Coronary artery (tissue), 2 donors: ENCODE measurements at regions not wholly inside any gene's neighbourhood (a gene's known extent, or its start where the extent isn't known, plus 50 kb on each side); places are given as distances from the start of the nearest gene placed in this dataset.
"Not testable (repeated sequence)": the region's sequence is repeated elsewhere in the genome, so short reads cannot be mapped to it uniquely, and the experiment has no call there.

Experiments used
- DNase-seq: peaks from one replicate; pipeline ENCODE4 v3.0.0-alpha.2; 2017; ENCODE audit warnings: low spot score
- H3K27ac ChIP-seq, 2 donors: fragments of 200-600 bp; sonication (generic); one replicate each; pipeline ENCODE4 v1.5.1; 2016 to 2019
- H3K4me3 ChIP-seq: fragments of 200-600 bp; sonication (generic); 2 replicates; pipeline ENCODE4 v1.5.1; 2016; ENCODE audit warnings: mild to moderate bottlenecking, moderate library complexity
- TF ChIP-seq, protein P1 (sequence below): fragments of 200-600 bp; sonication (generic); IDR thresholded peaks from one replicate; pipeline ENCODE4 v1.5.1; 2019; ENCODE audit warnings: antibody characterized with exemption

DNA sequence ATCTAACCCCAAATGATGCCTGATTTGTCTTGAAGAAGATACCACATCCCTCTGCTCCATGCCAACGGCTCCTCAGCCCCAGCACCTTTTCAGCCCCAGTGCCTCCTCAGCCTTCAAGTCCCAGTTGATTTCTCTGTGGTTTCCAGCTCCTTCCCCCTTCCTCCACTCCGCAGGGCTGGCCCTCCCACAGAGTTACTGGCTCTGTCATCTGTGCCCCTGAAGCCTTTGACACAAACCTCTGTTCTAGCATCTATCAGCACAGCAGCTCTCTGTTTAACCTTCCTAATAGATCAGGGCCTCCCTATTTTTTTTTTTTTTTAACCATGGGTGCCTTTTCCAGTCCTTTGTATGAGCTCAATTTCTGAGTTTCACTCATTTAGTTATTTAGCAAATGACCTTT lies 201.3 kb upstream of the CXCR4 start:
- TF ChIP-seq, protein P1, sequence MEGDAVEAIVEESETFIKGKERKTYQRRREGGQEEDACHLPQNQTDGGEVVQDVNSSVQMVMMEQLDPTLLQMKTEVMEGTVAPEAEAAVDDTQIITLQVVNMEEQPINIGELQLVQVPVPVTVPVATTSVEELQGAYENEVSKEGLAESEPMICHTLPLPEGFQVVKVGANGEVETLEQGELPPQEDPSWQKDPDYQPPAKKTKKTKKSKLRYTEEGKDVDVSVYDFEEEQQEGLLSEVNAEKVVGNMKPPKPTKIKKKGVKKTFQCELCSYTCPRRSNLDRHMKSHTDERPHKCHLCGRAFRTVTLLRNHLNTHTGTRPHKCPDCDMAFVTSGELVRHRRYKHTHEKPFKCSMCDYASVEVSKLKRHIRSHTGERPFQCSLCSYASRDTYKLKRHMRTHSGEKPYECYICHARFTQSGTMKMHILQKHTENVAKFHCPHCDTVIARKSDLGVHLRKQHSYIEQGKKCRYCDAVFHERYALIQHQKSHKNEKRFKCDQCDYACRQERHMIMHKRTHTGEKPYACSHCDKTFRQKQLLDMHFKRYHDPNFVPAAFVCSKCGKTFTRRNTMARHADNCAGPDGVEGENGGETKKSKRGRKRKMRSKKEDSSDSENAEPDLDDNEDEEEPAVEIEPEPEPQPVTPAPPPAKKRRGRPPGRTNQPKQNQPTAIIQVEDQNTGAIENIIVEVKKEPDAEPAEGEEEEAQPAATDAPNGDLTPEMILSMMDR = no peak
- H3K27ac ChIP-seq = no peak overlapping the region
- DNase-seq = no peak

DNA sequence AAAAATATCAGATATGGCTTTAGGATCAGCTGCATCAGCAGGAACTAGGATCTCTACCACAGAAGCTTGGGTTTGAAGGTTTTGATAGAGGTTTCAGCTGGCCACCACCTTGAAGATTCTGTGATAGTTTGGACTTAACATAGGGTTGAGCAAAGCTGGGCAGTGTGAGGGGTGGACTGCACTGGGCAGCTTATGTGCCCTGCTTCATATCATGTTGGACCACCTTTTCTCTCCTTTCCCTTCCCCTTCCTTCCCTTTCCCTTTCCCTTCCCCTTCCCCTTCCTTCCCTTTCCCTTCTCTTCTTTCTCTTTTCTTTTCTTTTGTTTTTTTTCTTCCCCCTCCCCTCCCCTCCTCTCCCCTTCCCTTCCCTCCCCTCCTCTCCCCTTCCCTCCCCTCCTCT lies 196.3 kb upstream of the CXCR4 start:
- no peak for DNase-seq
- TF ChIP-seq, protein P1 = no peak
- Histone ChIP-seq H3K4me3 (no peak overlapping the region), H3K27ac (no peak overlapping the region)

More for the DNA sequence above, 201.3 kb upstream of the CXCR4 start:
- H3K4me3 ChIP-seq = no peak overlapping the region

DNA sequence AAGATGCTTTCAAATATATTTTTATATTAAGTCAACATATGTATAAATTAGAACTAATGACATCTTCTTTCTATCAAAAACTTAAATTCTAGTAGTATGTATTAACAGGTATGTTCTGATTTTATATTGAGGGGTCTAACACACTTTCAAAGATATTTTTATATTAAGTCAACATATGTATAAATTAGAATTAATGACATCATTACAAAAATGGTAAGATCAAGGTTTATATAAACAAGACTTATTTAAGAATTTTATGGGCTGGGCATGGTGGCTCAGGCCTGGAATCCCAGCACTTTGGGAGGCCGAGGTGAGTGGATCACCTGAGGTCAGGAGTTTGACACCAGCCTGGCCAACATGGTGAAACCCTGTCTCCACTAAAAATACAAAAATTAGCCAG lies 194.6 kb upstream of the CXCR4 start:
- H3K4me3 ChIP-seq, H3K27ac ChIP-seq, DNase-seq: not testable (repeated sequence)

DNA sequence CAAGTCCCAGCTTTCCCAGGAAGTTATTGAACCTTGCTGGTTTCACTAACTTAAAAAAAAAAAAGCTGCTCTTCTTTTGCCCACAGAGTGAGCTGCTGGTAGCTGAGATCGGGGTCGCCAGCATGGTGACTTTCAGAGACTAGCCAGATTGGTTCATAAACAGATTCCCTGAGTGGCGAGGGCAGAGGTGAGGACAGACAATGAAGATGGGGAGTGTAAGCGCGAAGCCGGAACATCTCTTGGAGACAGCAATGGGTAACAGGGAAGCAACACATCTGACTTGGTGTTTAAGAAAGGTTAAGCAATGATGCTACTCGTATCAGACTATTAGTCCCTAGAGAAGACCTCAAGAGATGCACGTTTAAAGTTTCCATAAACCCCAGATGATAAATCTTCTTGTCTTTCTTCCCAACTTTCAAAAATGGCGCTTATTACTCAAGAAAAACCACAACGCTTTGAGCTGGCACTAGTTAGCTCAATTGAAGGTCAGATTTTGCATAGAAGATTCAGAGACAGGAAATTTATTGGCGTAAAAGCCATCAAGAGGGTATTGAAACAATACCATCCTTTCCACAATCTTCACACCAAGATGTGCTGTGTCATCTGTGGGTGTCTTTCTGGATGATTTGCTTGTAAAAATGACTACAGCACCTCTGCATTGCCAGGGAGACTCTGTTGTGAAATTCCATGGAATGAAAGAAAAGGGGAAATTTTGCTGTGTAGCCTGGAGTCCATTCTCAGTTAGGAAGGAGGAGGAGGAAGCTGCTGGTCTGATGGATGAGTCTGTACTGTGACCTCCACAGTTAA lies 193.1 kb upstream of the CXCR4 start:
- Histone ChIP-seq H3K27ac (no peak overlapping the region), H3K4me3 (no peak overlapping the region)
- DNase-seq = no peak
- TF ChIP-seq, protein P1 = no peak

DNA sequence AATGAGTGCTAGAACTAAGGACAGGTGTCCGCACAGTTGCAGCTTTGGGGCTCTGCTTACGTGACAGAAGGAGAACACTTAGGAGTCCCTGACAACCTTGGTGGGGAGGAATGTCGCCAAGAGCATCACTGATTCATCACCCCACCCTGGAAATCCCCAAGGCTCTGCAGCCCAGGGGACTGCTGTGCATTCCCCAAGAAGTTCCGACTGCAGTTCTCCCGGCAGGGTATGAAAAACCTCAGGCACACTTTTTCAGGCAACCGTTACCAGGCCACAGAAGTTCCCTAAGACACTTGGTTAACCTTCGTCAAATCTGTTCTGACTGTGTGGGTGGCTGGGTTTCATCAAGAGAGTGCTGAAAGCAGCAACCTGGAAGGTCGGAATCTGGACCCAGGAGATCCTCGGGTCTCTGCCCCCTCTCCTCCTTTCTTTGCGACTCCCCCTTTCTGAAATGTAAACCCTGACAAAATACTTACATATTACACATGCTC lies 192.1 kb upstream of the CXCR4 start:
- H3K4me3 ChIP-seq = no peak overlapping the region
- no peak for DNase-seq
- TF ChIP-seq, protein P1 = no peak
- no peak overlapping the region for H3K27ac ChIP-seq

DNA sequence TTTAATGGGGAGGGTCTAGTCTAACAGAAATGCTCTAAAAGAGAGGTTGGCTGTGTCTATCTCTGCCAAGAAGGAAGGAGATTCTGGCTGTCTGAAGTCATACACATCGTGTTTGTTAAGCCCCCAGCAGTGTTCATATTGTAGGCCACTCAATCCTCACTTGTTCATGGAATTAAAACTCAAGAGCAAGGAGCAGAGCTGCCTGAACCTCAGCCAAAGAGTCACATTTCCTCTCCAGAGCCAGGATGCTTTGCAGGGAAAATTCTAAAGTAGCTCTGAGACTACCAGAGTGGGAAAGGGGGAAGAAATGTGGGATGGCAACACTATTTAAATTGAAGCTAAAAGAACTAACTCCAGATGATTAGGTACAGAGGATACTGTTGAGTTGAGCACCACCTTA lies 190.7 kb upstream of the CXCR4 start:
- DNase-seq = no peak
- Histone ChIP-seq H3K4me3 (no peak overlapping the region), H3K27ac (no peak overlapping the region)
- TF ChIP-seq, protein P1 = no peak

DNA sequence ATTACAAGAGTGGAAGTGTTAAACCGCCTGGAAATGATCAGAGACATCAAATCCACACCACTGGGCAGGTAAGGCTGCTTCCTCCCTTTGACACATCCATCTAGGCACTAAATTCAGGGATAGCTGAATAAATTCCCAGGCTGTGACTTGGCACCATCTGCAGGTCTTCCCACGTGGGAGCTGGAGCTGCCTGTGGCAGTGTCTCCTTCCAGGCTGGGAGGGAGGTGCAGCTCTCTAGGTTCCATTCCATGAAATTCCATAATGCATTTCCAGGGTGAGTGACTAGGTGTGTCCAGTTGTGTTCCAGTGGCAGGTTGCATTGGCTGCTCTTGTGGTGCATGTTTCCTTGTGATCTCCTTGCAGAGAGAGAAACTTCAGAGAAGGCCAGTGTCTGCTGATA lies 188.9 kb upstream of the CXCR4 start:
- TF ChIP-seq, protein P1 = no peak
- H3K4me3 ChIP-seq = no peak overlapping the region
- H3K27ac ChIP-seq = no peak overlapping the region
- no peak for DNase-seq
